SK-N-SH (cell line): ENCODE measurements at regions not wholly inside any gene's neighbourhood (a gene's known extent, or its start where the extent isn't known, plus 50 kb on each side); places are given as distances from the start of the nearest gene placed in this dataset.

Experiments used
- EP300 ChIP-seq, 2 experiments: IDR thresholded peaks; 2 replicates each; pipeline versions ENCODE4 v1.4.0 to v1.6.1; 2012; ENCODE audit warnings: borderline replicate concordance in 1 of 2, low read depth in 1 of 2, low read length in 1 of 2
- GATA2 ChIP-seq: sonication (generic); formaldehyde crosslinking; IDR thresholded peaks from 2 replicates; pipeline ENCODE4 v1.5.0; 2020; ENCODE audit warnings: mild to moderate bottlenecking, missing genetic modification reagents
- TF ChIP-seq, protein P1 (sequence below): fragments of 200-600 bp; sonication (generic); IDR thresholded peaks from 2 replicates; pipeline ENCODE4 v1.6.1; 2017; ENCODE audit warnings: antibody characterized with exemption, mild to moderate bottlenecking, moderate library complexity
- TF ChIP-seq, protein P2 (sequence below): IDR thresholded peaks from 2 replicates; pipeline ENCODE4; 2012

DNA sequence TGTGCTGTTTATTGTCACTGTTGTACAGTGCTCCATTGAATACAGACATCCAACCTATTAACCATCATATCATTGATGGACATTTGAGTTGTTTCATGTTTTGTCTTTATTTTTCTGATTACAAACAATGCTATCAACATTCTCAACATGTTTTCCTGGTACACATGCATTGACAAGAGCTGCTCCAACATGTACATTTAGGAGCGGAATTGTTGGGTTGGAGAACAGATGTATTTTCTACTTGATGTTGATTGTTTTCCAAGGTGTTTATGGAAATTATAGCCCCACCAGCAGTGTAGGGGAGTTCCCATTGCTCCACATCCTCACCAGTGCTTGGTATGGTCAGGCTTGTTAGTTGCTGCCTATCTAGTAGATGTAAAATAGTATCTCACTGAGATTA lies 204.1 kb upstream of the CLINT1 start:
- TF ChIP-seq, protein P1, sequence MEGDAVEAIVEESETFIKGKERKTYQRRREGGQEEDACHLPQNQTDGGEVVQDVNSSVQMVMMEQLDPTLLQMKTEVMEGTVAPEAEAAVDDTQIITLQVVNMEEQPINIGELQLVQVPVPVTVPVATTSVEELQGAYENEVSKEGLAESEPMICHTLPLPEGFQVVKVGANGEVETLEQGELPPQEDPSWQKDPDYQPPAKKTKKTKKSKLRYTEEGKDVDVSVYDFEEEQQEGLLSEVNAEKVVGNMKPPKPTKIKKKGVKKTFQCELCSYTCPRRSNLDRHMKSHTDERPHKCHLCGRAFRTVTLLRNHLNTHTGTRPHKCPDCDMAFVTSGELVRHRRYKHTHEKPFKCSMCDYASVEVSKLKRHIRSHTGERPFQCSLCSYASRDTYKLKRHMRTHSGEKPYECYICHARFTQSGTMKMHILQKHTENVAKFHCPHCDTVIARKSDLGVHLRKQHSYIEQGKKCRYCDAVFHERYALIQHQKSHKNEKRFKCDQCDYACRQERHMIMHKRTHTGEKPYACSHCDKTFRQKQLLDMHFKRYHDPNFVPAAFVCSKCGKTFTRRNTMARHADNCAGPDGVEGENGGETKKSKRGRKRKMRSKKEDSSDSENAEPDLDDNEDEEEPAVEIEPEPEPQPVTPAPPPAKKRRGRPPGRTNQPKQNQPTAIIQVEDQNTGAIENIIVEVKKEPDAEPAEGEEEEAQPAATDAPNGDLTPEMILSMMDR, result no peak
- TF ChIP-seq EP300 (IDR thresholded peaks at IDR 0.05; ENCODE audit: borderline replicate concordance in 1 of 2, low read depth in 1 of 2, low read length in 1 of 2), result no peak
- TF ChIP-seq, protein P2, sequence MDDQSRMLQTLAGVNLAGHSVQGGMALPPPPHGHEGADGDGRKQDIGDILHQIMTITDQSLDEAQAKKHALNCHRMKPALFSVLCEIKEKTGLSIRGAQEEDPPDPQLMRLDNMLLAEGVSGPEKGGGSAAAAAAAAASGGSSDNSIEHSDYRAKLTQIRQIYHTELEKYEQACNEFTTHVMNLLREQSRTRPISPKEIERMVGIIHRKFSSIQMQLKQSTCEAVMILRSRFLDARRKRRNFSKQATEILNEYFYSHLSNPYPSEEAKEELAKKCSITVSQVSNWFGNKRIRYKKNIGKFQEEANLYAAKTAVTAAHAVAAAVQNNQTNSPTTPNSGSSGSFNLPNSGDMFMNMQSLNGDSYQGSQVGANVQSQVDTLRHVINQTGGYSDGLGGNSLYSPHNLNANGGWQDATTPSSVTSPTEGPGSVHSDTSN, result no peak
- no peak for TF ChIP-seq GATA2 (CRISPR knock-in tag)
